ENCODE measurements at regions not wholly inside any gene's neighbourhood (a gene's known extent, or its start where the extent isn't known, plus 50 kb on each side); places are given as distances from the start of the nearest gene placed in this dataset.

DNA sequence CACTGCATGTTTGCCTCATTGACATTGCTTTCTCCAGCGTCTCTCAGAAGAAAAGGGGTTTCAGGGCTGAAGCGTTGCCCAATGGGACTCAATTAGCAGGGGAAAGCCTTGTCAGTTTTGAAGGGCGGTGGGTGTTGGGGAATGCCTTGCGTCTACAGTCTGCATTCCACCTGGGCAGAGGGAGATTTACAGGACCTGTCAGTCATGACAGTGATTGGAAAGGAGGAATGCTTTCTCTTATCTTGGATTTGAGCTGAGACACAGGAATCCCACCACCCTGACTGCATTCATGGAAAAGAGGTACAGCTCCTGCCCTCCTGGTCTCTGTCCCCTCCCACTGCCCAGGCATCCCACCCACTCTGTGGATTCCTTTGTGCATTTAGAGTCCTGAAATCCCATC, 123.9 kb downstream of the ACKR3 start:
- Histone ChIP-seq H3K9me3 (replicated peaks; ENCODE audit: insufficient read depth, low read length) (no peaks in the 10 kb centered on the region), H3K27me3 (replicated peaks; ENCODE audit: insufficient read depth, low read length) (no peaks in the 10 kb centered on the region), H3F3A (ENCODE audit: insufficient read depth, low read length) (no peaks in the 10 kb centered on the region), H3K4me2 (ENCODE audit: low read depth, low read length) (no peak overlapping the region), H3K27ac (ENCODE audit: low read length) (no peak overlapping the region), H3K4me1 (ENCODE audit: low read length) (no peaks in the 10 kb centered on the region), H3K9me2 (replicated peaks; ENCODE audit: insufficient read depth, low read length) (no peaks in the 10 kb centered on the region), H3K36me3 (replicated peaks; ENCODE audit: insufficient read depth, low read length) (no peaks in the 10 kb centered on the region), H2AFZ (ENCODE audit: low read length) (no peak overlapping the region), H3K9ac (ENCODE audit: low read length) (no peak overlapping the region), H4K20me1 (ENCODE audit: insufficient read depth, low read length) (no peaks in the 10 kb centered on the region), H3K4me3 (ENCODE audit: low read length) (no peak overlapping the region), H3K79me2 (ENCODE audit: low read length) (no peaks in the 10 kb centered on the region)
- TF ChIP-seq EZH2 (optimal IDR thresholded peaks at IDR 0.05; ENCODE audit: low read depth, low read length) = no peak
- no peak for TF ChIP-seq EZH2phosphoT487 (IDR thresholded peaks at IDR 0.05; ENCODE audit: low read length)
- TF ChIP-seq, protein P1, sequence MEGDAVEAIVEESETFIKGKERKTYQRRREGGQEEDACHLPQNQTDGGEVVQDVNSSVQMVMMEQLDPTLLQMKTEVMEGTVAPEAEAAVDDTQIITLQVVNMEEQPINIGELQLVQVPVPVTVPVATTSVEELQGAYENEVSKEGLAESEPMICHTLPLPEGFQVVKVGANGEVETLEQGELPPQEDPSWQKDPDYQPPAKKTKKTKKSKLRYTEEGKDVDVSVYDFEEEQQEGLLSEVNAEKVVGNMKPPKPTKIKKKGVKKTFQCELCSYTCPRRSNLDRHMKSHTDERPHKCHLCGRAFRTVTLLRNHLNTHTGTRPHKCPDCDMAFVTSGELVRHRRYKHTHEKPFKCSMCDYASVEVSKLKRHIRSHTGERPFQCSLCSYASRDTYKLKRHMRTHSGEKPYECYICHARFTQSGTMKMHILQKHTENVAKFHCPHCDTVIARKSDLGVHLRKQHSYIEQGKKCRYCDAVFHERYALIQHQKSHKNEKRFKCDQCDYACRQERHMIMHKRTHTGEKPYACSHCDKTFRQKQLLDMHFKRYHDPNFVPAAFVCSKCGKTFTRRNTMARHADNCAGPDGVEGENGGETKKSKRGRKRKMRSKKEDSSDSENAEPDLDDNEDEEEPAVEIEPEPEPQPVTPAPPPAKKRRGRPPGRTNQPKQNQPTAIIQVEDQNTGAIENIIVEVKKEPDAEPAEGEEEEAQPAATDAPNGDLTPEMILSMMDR (IDR thresholded peaks at IDR 0.05; ENCODE audit: low read length) = no peak
- no peak for DNase-seq

DNA sequence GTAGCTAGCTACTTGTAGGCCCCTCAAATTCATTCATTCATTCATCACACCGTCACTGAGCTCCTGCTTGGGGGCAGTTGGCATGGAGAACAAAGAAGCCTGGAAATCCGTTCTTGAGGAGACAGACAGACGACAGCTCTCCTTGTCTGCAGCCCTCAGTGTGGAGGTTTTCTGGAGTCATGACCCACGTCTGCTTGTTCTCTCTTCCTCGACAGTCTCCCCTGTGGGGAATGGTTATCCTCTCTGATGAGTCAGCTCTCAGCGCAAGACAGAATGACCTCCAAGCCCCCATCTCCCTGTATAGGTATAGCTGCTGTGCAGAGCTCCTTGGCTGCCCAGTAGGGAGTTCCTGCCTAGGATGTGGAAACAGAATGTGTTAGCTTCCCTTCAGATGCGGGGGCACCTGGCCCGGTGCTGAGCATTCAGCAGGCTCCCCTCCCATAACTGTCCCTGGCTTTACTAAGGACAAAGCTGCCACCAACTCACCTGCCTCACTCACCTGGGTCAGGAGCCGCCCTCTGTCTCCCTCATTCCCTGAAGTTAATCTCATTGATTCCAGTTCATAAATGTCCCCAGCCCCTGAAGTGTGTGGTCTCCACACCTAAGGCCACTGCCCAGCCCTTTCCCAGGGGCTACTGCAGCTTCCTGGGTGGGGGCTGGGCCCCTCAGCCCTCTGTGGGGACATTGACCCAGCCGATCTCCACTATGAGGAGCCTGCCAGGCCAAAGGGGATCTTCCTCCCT, 124.7 kb downstream of the ACKR3 start:
- no peaks in the 10 kb centered on the region for H3F3A ChIP-seq (ENCODE audit: insufficient read depth, low read length)
- no peak overlapping the region for H2AFZ ChIP-seq (ENCODE audit: low read length)
- H3K9ac ChIP-seq (ENCODE audit: low read length) = no peak overlapping the region
- no peaks in the 10 kb centered on the region for H3K27me3 ChIP-seq (replicated peaks; ENCODE audit: insufficient read depth, low read length)
- no peaks in the 10 kb centered on the region for H3K4me1 ChIP-seq (ENCODE audit: low read length)
- no peaks in the 10 kb centered on the region for H3K36me3 ChIP-seq (replicated peaks; ENCODE audit: insufficient read depth, low read length)
- DNase-seq = no peak
- H3K4me3 ChIP-seq (ENCODE audit: low read length) = no peak overlapping the region
- no peaks in the 10 kb centered on the region for H3K9me3 ChIP-seq (replicated peaks; ENCODE audit: insufficient read depth, low read length)
- TF ChIP-seq, protein P1 (IDR thresholded peaks at IDR 0.05; ENCODE audit: low read length) = no peak
- no peak for TF ChIP-seq EZH2 (optimal IDR thresholded peaks at IDR 0.05; ENCODE audit: low read depth, low read length)
- TF ChIP-seq EZH2phosphoT487 (IDR thresholded peaks at IDR 0.05; ENCODE audit: low read length) = no peak
- no peaks in the 10 kb centered on the region for H3K9me2 ChIP-seq (replicated peaks; ENCODE audit: insufficient read depth, low read length)
- no peak overlapping the region for H3K27ac ChIP-seq (ENCODE audit: low read length)
- H4K20me1 ChIP-seq (ENCODE audit: insufficient read depth, low read length) = no peaks in the 10 kb centered on the region
- H3K79me2 ChIP-seq (ENCODE audit: low read length) = no peaks in the 10 kb centered on the region
- H3K4me2 ChIP-seq (ENCODE audit: low read depth, low read length) = no peak overlapping the region

DNA sequence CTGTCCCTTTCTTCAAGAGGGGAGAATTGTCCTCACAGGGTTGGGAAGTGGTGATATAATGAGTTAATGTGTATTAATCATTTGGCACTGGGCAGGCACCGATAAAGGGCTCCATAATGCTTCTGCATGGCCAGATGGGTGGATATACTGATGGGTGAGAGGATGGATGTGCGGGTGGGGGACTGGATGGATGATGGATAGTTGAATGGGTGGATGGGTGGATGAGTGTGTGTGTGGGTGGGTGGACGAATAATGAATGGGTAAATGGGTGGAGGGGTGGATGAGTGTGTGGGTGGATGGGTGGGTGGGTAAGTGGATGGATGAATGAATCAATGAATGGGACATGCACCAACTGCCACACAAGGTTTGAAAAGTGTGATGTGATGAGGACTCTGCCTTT, 127.2 kb downstream of the ACKR3 start:
- Histone ChIP-seq H3K27me3 (replicated peaks; ENCODE audit: insufficient read depth, low read length) (no peaks in the 10 kb centered on the region), H3K36me3 (replicated peaks; ENCODE audit: insufficient read depth, low read length) (no peaks in the 10 kb centered on the region), H3K9me3 (replicated peaks; ENCODE audit: insufficient read depth, low read length) (no peaks in the 10 kb centered on the region), H3K27ac (ENCODE audit: low read length) (no peak overlapping the region), H3K4me2 (ENCODE audit: low read depth, low read length) (no peak overlapping the region), H3K79me2 (ENCODE audit: low read length) (no peaks in the 10 kb centered on the region), H3K9me2 (replicated peaks; ENCODE audit: insufficient read depth, low read length) (no peaks in the 10 kb centered on the region), H4K20me1 (ENCODE audit: insufficient read depth, low read length) (no peaks in the 10 kb centered on the region), H3F3A (ENCODE audit: insufficient read depth, low read length) (no peaks in the 10 kb centered on the region), H3K9ac (ENCODE audit: low read length) (no peak overlapping the region), H3K4me1 (ENCODE audit: low read length) (no peaks in the 10 kb centered on the region), H2AFZ (ENCODE audit: low read length) (no peak overlapping the region), H3K4me3 (ENCODE audit: low read length) (no peak overlapping the region)
- no peak for TF ChIP-seq EZH2 (optimal IDR thresholded peaks at IDR 0.05; ENCODE audit: low read depth, low read length)
- no peak for TF ChIP-seq EZH2phosphoT487 (IDR thresholded peaks at IDR 0.05; ENCODE audit: low read length)
- TF ChIP-seq, protein P1 (IDR thresholded peaks at IDR 0.05; ENCODE audit: low read length) = no peak
- DNase-seq = no peak
